Upper lobe of left lung (tissue), 4 donors: ENCODE measurements at regions not wholly inside any gene's neighbourhood (a gene's known extent, or its start where the extent isn't known, plus 50 kb on each side); places are given as distances from the start of the nearest gene placed in this dataset.

Experiments used
- POLR2A ChIP-seq, 4 donors: fragments of 450-650 bp; IDR thresholded peaks; one replicate each; pipeline ENCODE4 v1.5.1; 2016 to 2017; ENCODE audit warnings: antibody characterized with exemption in 4 of 4, mild to moderate bottlenecking in 2 of 4
- POLR2AphosphoS5 ChIP-seq, 2 donors: sonication (generic); formaldehyde crosslinking; IDR thresholded peaks; one replicate each; pipeline ENCODE4 v1.5.1; 2017; ENCODE audit warnings: antibody characterized with exemption in 2 of 2

GRCh38 chr12:70069221-70070105, 173.8 kb upstream of the CNOT2 start:
- TF ChIP-seq POLR2AphosphoS5 (IDR thresholded peaks at IDR 0.05): no peak
- TF ChIP-seq POLR2A (IDR thresholded peaks at IDR 0.05): no peak
